Activated naive CD8-positive, alpha-beta T cell treated with anti-CD3 and anti-CD28 coated beads, Interleukin-2, amount 10 ng/mL, durations not matched to agents 7 days and 5 days (primary cell): ENCODE measurements at regions not wholly inside any gene's neighbourhood (a gene's known extent, or its start where the extent isn't known, plus 50 kb on each side); places are given as distances from the start of the nearest gene placed in this dataset.

ENCODE experiments used
- ATAC-seq: fragments of 150-1000 bp; cut with Tn5 transposase; one replicate; pipeline ENCODE4 v1.10.0; 2021; ENCODE audit warnings: low read depth, moderate library complexity
- POLR2A ChIA-PET: fragments of 350-600 bp; sonication (Branson Sonifier 250); formaldehyde crosslinking; loops from one replicate; lab custom pipeline; 2021; ENCODE audit warnings: antibody characterized with exemption; lab: Charles Lee
- DNase-seq: peaks from one replicate; pipeline ENCODE4 v3.0.0; 2021
- H3K27ac Mint-ChIP-seq: one replicate; pipeline ENCODE4 v1.8.0; 2022; ENCODE audit warnings: mild to moderate bottlenecking, mixed read lengths
- H3K27me3 Mint-ChIP-seq: one replicate; pipeline ENCODE4 v1.8.0; 2022; ENCODE audit warnings: mild to moderate bottlenecking, moderate library complexity, mixed read lengths
- H3K36me3 Mint-ChIP-seq: one replicate; pipeline ENCODE4 v1.8.0; 2021; ENCODE audit warnings: mild to moderate bottlenecking, mixed read lengths
- H3K4me1 Mint-ChIP-seq: one replicate; pipeline ENCODE4 v1.8.0; 2021; ENCODE audit warnings: mixed read lengths
- H3K4me3 Mint-ChIP-seq: one replicate; pipeline ENCODE4 v1.8.0; 2022; ENCODE audit warnings: mild to moderate bottlenecking, moderate library complexity, mixed read lengths
- H3K9me3 Mint-ChIP-seq: one replicate; pipeline ENCODE4 v1.8.0; 2021; ENCODE audit warnings: mixed read lengths

DNA sequence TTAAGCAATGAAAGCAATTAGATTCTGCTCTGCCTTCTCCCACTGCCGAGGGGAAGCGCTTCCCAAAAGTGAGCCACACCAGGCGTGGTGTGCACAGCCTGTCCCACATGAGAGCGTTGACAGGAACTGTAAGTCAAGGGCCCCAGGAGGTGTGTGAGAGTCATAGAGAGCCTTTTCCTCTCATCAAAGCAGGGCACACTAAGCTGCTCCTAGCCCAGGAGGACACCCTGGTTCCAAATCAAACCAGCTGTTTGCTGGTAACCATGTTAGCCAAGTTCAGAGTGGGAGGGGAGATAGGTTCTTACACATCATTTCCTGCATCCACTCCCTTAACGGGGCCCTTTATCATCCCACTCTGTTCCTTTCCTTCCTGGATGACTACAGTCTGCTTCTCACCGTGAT lies 98.3 kb downstream of the SPTSSA start:
- Mint-ChIP-seq H3K36me3 (no peaks in the 10 kb centered on the region), H3K4me1 (peaks cover 2% of the 10 kb centered on the region), H3K27ac (no peak overlapping the region), H3K27me3 (peaks cover 6% of the 10 kb centered on the region), H3K9me3 (no peaks in the 10 kb centered on the region), H3K4me3 (no peak overlapping the region)
- no peak for DNase-seq
- ATAC-seq, result no peak
- POLR2A ChIA-PET, result no interaction called here

DNA sequence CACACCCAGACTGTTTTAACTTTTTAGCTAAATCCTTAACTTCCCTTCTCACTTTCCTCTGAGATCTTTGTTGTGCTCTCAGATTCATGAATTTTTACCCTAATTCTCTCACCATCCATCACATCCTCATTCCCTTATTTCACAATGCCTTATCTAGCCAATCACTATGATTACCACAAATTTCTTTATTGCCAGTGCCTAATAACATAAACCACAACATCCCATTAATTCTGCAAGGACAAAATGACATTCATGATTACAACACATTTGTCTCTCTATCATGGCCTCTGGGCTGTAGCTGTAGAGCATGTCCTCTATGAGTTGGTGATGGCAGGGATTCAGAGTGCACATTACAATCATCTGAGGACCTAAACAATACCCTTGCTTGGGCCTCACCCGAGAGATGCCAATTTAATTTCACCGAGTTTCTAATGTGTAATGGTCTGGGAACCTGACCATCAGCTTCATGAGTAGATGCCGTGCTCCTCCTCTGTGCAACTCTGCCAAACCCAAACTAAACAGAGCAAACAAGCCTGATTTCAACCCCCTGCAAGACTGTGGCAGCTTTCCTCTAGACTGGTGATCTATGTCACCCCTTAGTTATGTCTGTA lies 99.3 kb downstream of the SPTSSA start:
- Mint-ChIP-seq H3K27ac (no peak overlapping the region), H3K9me3 (no peaks in the 10 kb centered on the region), H3K4me1 (peaks cover 2% of the 10 kb centered on the region), H3K27me3 (peaks cover 4% of the 10 kb centered on the region), H3K36me3 (no peaks in the 10 kb centered on the region), H3K4me3 (no peak overlapping the region)
- POLR2A ChIA-PET, result no interaction called here
- ATAC-seq (no peak), DNase-seq (no peak)

DNA sequence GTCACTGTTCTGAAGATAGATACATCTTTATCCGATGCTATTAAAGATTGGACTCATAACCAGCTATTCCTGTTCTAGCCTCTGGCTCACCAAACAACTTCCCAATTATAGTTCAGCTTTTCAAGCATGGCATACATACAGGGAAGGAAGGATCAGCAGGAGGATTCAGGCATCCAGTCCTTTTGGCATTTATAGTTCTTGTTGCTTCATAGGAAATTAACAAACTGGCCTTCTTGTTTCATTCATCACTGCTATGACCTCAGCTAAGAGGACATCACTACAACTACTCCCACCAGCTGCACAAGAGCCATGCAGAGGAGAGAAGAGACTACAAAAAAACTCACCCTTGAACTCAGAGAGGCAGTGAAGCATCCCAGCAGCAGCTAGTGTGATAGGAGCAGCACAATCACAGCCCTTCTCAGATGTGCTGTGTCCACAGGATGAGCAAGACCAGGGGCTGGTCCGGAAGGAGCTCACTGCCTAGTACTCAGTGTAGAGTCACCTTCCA lies 100.5 kb downstream of the SPTSSA start:
- H3K27me3 Mint-ChIP-seq, result peaks cover 4% of the 10 kb centered on the region
- H3K4me1 Mint-ChIP-seq, result peaks cover 2% of the 10 kb centered on the region
- POLR2A ChIA-PET, result no interaction called here
- no peak overlapping the region for H3K4me3 Mint-ChIP-seq
- no peak overlapping the region for H3K27ac Mint-ChIP-seq
- no peaks in the 10 kb centered on the region for H3K36me3 Mint-ChIP-seq
- no peak for DNase-seq
- ATAC-seq, result no peak
- H3K9me3 Mint-ChIP-seq, result no peaks in the 10 kb centered on the region

DNA sequence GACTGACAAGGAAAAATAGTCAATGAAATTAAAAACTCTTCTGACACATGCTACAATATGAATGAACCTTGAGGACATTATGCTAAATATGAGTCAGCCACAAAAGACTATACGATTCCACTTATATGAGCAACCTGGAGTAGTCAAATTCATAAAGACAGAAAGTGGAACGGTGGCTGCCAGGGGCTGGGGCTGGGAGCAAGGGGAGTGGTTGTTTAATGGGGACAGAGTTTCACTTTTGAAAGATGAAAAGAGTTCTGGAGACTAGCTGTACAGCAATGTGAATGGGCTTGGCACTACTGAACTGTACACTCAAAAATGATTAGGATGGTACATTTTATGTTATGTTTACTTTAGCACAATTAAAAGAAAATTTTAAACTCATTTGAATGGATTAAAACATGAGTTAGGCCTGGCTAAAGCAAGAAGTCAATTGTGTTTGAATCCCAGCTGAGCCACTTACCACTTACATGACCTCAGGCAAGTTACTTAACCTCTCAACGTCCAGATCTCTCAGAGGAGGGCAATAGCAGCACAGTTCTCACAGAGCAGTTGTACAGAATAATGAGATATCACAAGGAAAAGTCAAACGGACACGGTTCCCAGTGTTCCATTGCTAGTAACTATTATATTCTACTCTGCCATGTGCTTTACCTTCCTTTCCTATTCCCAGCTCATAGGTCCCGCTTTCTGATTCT lies 102.5 kb downstream of the SPTSSA start:
- no peaks in the 10 kb centered on the region for H3K9me3 Mint-ChIP-seq
- POLR2A ChIA-PET, result no interaction called here
- no peak overlapping the region for H3K4me3 Mint-ChIP-seq
- no peaks in the 10 kb centered on the region for H3K36me3 Mint-ChIP-seq
- peaks cover 2% of the 10 kb centered on the region for H3K4me1 Mint-ChIP-seq
- no peak for DNase-seq
- H3K27me3 Mint-ChIP-seq, result peaks cover 4% of the 10 kb centered on the region
- no peak for ATAC-seq
- no peak overlapping the region for H3K27ac Mint-ChIP-seq

DNA sequence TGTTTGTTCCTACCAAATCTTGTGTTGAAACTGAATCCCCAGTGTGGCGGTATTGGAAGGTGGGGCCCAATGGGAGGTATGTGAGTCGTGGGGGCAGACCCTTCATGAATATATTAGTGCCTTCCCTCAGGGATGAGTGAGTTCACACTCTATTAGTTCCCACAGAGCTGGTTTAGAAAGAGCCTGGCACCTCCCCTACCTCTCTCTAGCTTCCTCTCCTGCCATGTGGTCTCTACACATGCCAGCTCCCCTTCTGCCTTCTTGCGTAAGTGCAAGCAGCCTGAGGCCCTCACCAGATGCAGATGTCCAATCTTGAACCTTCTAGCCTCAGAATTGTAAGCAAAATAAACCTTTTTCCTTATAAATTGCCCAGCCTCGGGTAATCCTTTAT lies 105.8 kb downstream of the SPTSSA start:
- DNase-seq (no peak), ATAC-seq (no peak)
- Mint-ChIP-seq H3K4me3 (no peak overlapping the region), H3K9me3 (no peaks in the 10 kb centered on the region), H3K27ac (no peak overlapping the region), H3K27me3 (no peaks in the 10 kb centered on the region), H3K36me3 (no peaks in the 10 kb centered on the region), H3K4me1 (peaks cover 2% of the 10 kb centered on the region)
- POLR2A ChIA-PET, result no interaction called here

DNA sequence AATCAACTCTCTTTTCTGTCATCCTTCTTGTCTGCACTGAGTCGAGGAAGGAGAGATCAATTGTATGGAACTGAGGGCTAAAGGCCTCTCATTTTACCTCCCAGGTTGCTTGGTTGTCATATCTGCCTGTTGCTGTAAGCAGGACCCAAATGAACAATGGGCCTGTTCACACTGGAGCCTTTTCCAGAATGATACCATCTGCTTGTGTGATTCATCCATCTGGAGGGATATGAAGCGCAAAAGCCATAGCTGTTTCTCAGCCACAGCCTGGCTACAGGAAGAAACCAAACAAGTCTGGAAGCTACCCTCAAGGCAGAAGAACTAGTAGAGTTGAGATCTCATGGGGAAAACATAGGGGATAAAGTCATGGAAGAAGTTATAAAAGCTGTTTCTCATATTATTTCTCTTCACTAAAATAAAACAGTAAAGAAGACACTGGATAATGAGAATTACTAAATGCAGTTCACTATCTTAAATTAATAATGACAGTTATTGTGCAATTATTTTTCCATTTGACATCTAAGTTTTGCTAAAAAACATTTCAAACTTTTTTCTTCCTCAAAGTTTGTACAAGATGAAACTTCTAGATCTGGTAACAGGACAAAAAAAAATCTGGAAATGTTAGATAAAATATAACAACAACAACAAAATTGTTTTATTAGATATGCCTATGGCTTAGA lies 106.3 kb downstream of the SPTSSA start:
- Mint-ChIP-seq H3K27me3 (no peaks in the 10 kb centered on the region), H3K27ac (no peak overlapping the region), H3K4me3 (no peak overlapping the region), H3K9me3 (no peaks in the 10 kb centered on the region), H3K36me3 (no peaks in the 10 kb centered on the region), H3K4me1 (peaks cover 2% of the 10 kb centered on the region)
- DNase-seq (no peak), ATAC-seq (no peak)
- POLR2A ChIA-PET, result no interaction called here

DNA sequence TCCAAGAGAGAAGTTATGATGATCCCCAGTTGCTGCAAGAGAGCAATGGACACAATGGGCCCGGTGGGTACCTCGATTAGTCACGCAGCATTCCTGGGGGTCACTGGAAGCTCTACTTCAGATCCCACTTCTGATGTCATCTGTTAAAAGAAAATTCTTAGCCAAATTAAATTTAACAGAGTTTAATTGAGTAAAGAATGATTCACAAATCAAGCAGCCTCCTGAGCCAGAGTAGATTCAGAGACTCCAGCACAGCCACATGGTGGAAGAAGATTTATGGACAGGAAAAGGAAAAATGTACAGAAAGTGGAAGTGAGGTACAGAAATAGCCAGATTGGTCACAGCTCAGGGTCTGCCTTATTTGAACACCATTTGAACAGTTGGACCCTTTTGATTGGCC lies 107.5 kb downstream of the SPTSSA start:
- H3K27me3 Mint-ChIP-seq, result no peaks in the 10 kb centered on the region
- no peaks in the 10 kb centered on the region for H3K9me3 Mint-ChIP-seq
- POLR2A ChIA-PET, result interaction anchor here (0.7 kb wide), 1 partner anchor 111 kb away, joined by 3 read pairs; no protein-coding TSS in a partner anchor
- no peak overlapping the region for H3K27ac Mint-ChIP-seq
- ATAC-seq (no peak), DNase-seq (no peak)
- H3K36me3 Mint-ChIP-seq, result no peaks in the 10 kb centered on the region
- peaks cover 2% of the 10 kb centered on the region for H3K4me1 Mint-ChIP-seq
- no peak overlapping the region for H3K4me3 Mint-ChIP-seq

DNA sequence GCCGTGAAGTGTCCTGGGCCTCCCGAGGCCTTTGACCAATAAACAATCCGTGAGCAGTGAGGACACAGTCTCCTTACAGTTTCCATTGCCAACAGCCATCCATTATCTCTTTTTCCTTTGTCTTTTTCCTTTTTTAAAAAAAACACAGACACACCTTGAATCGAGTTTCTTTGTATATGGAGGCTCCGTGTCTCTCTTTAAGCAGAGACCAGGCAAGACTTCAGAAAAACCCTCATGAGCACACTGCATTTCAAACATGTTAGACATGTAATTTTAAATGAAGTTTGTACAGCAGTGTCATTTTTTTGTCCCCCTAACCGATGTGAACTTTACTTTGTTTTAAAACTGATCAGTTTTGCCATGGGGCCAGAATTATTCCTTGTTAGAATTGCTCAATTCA lies 111.1 kb downstream of the SPTSSA start:
- Mint-ChIP-seq H3K27ac (no peak overlapping the region), H3K27me3 (no peaks in the 10 kb centered on the region), H3K4me1 (no peaks in the 10 kb centered on the region), H3K36me3 (no peaks in the 10 kb centered on the region), H3K9me3 (no peaks in the 10 kb centered on the region), H3K4me3 (no peak overlapping the region)
- POLR2A ChIA-PET, result no interaction called here
- DNase-seq (no peak), ATAC-seq (no peak)

DNA sequence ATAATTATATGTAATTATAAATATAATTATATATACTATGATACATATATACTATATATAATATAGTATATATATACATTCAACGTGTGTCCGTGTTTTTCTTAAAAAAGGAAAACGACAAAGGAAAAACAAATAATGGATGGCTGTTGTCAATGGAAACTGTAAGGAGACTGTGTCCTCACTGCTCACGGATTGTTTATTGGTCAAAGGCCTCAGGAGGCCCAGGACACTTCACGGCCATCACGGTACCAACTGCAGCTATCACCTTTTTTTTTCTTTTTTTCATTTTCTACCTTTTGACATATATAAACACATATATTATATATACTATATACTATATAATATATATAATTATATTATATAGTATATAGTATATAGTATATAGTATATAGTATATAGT lies 113.4 kb downstream of the SPTSSA start:
- H3K4me3 Mint-ChIP-seq, result no peak overlapping the region
- H3K27me3 Mint-ChIP-seq, result no peaks in the 10 kb centered on the region
- no peak for ATAC-seq
- H3K9me3 Mint-ChIP-seq, result no peaks in the 10 kb centered on the region
- no peak for DNase-seq
- no peak overlapping the region for H3K27ac Mint-ChIP-seq
- H3K4me1 Mint-ChIP-seq, result no peaks in the 10 kb centered on the region
- POLR2A ChIA-PET, result no interaction called here
- H3K36me3 Mint-ChIP-seq, result no peaks in the 10 kb centered on the region

DNA sequence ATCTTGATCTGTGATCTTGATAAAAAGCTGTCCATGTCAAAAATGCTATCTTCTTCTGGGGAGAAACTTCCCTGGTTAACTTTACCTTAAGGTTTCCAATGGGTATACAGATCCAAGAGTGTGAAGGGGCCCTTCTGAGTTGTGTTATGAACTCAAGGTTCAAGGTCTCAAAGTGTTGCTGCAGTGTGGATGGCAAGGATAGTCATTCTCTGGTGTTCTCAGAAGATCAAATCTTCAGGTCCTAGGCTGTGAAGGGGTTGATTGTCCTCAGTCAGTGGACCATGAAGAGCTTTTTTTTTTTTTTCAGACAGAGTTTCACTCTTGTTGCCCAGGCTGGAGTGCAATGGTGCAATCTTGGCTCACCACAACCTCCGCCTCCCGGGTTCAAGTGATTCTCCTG lies 114.4 kb downstream of the SPTSSA start:
- no peak for DNase-seq
- Mint-ChIP-seq H3K9me3 (no peaks in the 10 kb centered on the region), H3K4me3 (no peak overlapping the region), H3K27ac (no peak overlapping the region), H3K36me3 (no peaks in the 10 kb centered on the region), H3K4me1 (no peaks in the 10 kb centered on the region), H3K27me3 (no peaks in the 10 kb centered on the region)
- POLR2A ChIA-PET, result interaction anchor here (0.6 kb wide), 1 partner anchor 894 kb away, joined by 4 read pairs; no protein-coding TSS in a partner anchor
- ATAC-seq, result peak; percentile 79

DNA sequence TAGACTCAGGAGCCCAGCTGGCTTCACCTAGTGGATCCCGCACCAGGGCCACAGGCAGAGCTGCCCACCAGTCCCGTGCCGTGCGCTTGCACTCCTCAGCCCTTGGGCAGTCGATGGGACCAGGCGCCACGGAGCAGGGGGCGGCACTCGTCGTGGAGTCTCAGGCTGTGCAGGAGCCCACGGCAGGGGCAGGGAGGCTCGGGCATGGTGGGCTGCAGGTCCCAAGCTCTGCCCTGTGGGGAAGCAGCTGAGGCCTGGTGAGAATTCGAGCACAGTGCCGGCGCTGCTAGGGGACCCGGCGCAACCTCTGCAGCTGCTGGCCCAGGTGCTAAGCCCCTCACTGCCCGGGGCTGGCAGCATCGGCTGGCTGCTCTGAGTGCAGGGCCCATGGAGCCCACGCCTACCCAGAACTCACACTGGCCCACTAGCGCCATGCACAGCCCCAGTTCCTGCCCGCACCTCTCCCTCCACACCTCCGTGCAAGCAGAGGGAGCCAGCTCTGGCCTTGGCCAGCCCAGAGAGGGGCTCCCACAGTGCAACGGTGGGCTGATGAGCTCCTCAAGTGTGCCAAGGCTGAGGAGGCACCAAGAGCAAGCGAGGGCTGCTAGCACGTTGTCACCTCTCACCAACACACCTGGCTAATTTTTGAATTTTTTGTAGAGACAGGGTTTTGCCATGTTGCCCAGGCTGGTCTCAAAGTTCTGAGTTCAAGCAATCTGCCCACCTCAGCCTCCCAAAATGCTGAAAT lies 116.1 kb downstream of the SPTSSA start:
- Mint-ChIP-seq H3K27me3 (no peaks in the 10 kb centered on the region), H3K27ac (no peak overlapping the region), H3K9me3 (no peaks in the 10 kb centered on the region), H3K4me3 (no peak overlapping the region), H3K4me1 (no peaks in the 10 kb centered on the region), H3K36me3 (no peaks in the 10 kb centered on the region)
- POLR2A ChIA-PET, result no interaction called here
- no peak for DNase-seq
- no peak for ATAC-seq

DNA sequence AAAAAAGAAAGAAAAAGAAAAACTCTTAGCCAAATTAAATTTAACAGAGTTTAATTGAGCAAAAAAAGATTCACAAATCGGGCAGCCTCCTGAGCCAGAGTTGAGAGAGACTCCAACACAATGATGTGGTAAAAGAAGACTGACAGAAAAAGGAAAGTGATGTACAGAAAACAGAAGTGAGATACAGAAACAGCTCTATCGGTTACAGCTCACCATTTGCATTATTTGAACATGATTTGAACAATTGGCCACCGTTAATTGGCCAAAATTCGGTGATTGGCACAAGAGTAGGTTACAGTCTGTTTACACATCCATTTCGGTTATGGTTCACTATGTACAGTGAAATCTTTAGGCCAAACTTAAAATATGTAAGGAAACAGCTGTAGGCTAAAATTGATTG lies 117.7 kb downstream of the SPTSSA start:
- POLR2A ChIA-PET, result no interaction called here
- Mint-ChIP-seq H3K36me3 (no peaks in the 10 kb centered on the region), H3K27ac (no peak overlapping the region), H3K27me3 (no peaks in the 10 kb centered on the region), H3K4me1 (peaks cover 5% of the 10 kb centered on the region), H3K4me3 (no peak overlapping the region), H3K9me3 (peaks cover 2% of the 10 kb centered on the region)
- DNase-seq, result no peak
- no peak for ATAC-seq

DNA sequence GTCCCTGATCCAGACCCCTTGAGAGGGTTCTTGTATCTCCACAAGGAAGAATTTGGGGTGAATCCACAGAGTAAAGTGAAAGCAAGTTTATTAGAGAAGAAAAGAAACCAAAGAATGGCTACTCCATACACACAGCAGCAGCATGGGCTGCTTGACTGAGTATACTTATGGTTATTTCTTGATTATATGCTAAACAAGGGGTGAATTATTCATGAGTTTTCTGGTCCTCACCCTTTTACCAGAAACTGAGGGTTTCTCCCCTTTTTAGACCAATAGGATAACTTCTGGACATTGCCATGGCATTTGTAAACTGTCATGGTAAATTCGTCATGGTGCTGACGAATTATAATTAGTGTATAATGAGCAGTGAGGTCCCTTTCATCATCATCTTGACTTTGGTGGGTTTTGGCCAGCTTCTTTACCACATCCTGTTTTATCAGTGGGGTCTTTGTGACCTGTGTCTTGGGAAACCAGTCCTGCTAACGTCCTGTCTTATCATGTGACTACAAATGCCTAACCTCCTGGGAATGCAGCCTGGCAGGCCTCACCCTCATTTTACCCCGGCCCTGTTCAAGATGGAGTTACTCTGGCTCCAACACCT lies 121.9 kb downstream of the SPTSSA start:
- Mint-ChIP-seq H3K4me1 (peaks cover 10% of the 10 kb centered on the region), H3K27me3 (peaks cover 2% of the 10 kb centered on the region), H3K4me3 (no peak overlapping the region), H3K27ac (no peak overlapping the region), H3K9me3 (peaks cover 2% of the 10 kb centered on the region), H3K36me3 (no peaks in the 10 kb centered on the region)
- ATAC-seq, result no peak
- POLR2A ChIA-PET, result no interaction called here
- no peak for DNase-seq
